Tibial artery (tissue), 4 donors: ENCODE measurements at regions not wholly inside any gene's neighbourhood (a gene's known extent, or its start where the extent isn't known, plus 50 kb on each side); places are given as distances from the start of the nearest gene placed in this dataset.

Source experiments
- DNase-seq, 2 donors: peaks; one replicate each; pipeline ENCODE4 v3.0.0-alpha.2; 2019
- H3K27ac ChIP-seq, 2 donors: fragments of 200-600 bp; sonication (generic) in 1 of 2; 1 replicate in 1 of 2; 2 replicates in 1 of 2; pipeline ENCODE4 v1.5.1; 2018 to 2019; ENCODE audit warnings: mild to moderate bottlenecking in 1 of 2
- H3K27me3 ChIP-seq, 2 donors: fragments of 200-600 bp; sonication (generic) in 1 of 2; one replicate each; pipeline versions ENCODE4 v1.5.1 to v1.6.0; 2016 to 2019
- H3K36me3 ChIP-seq, 3 donors: fragments of 200-600 bp; sonication (generic) in 2 of 3; one replicate each; pipeline ENCODE4 v1.5.1; 2016 to 2019; ENCODE audit warnings: mild to moderate bottlenecking in 2 of 3
- H3K4me1 ChIP-seq, 4 donors: fragments of 200-600 bp; sonication (generic) in 2 of 4; 1 replicate in 3 of 4; 2 replicates in 1 of 4; pipeline ENCODE4 v1.5.1; 2016 to 2019
- H3K4me3 ChIP-seq, 2 donors: fragments of 200-600 bp; sonication (generic) in 1 of 2; 1 replicate in 1 of 2; 2 replicates in 1 of 2; pipeline ENCODE4 v1.5.1; 2018 to 2019; ENCODE audit warnings: mild to moderate bottlenecking in 2 of 2
- H3K9me3 ChIP-seq, 3 donors: fragments of 200-600 bp; sonication (generic) in 1 of 3; one replicate each; pipeline ENCODE4 v1.5.1; 2016 to 2019
- intact Hi-C: fragments of 100-400 bp; cut with DNase I; formaldehyde crosslinking; loops from one replicate; pipeline ENCODE4 v1.15.0; 2023; ENCODE audit warnings: low total_unique reads
- TF ChIP-seq, protein P1 (sequence below), 2 experiments: fragments of 200-600 bp in 1 of 2; fragments of 450-650 bp in 1 of 2; IDR thresholded peaks; one replicate each; pipeline ENCODE4 v1.5.1; 2017 to 2019; ENCODE audit warnings: antibody characterized with exemption in 2 of 2, mild to moderate bottlenecking in 1 of 2, moderate library complexity in 1 of 2

DNA sequence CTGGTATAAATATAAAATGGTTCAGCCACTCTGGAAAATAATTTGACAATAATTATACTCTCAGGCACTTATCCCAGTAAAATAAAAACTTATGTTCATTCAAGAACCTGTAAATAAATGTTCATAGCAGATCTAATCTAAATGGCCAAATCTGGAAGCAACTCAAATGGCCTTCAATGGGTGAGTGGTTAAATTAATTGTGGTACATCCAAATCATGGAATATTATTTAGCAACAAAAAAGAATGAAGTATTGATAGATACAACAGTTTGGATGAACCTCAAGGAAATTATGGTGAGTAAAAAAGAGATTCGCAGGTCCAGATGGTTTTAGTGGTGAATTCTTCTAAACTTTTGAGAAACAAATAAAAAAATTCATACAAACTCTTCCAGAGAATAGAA is 287.0 kb upstream of the ZC3H12C start:
- DNase-seq = no peak

DNA sequence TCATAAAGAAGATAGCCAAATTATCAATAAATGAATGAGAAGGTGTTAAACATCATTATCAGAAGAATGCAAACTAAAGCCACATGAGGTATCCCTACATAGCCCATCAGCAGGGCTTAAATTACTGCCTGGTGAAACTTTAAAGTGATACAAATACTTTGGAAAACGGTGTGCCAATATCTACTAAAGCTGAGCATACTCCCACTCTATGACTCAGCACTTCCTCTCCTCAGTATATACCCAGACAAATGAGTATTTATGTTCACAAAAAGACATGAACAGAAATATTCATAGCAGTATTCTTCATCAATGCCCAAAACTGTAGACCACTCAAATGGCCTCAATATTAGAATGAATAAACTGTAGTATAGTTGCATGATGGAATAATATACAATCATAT is 284.6 kb upstream of the ZC3H12C start:
- Histone ChIP-seq H3K4me1 (no peaks in the 10 kb centered on the region), H3K27me3 (no peaks in the 10 kb centered on the region), H3K36me3 (no peaks in the 10 kb centered on the region), H3K27ac (no peak overlapping the region), H3K9me3 (no peaks in the 10 kb centered on the region), H3K4me3 (no peak overlapping the region)
- TF ChIP-seq, protein P1, sequence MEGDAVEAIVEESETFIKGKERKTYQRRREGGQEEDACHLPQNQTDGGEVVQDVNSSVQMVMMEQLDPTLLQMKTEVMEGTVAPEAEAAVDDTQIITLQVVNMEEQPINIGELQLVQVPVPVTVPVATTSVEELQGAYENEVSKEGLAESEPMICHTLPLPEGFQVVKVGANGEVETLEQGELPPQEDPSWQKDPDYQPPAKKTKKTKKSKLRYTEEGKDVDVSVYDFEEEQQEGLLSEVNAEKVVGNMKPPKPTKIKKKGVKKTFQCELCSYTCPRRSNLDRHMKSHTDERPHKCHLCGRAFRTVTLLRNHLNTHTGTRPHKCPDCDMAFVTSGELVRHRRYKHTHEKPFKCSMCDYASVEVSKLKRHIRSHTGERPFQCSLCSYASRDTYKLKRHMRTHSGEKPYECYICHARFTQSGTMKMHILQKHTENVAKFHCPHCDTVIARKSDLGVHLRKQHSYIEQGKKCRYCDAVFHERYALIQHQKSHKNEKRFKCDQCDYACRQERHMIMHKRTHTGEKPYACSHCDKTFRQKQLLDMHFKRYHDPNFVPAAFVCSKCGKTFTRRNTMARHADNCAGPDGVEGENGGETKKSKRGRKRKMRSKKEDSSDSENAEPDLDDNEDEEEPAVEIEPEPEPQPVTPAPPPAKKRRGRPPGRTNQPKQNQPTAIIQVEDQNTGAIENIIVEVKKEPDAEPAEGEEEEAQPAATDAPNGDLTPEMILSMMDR (IDR thresholded peaks at IDR 0.05) = no peak
- intact Hi-C loops = no loop called here
- DNase-seq = no peak

More for the DNA sequence above, 287.0 kb upstream of the ZC3H12C start:
- TF ChIP-seq, protein P1 (IDR thresholded peaks at IDR 0.05) = no peak
- Histone ChIP-seq H3K36me3 (no peaks in the 10 kb centered on the region), H3K4me3 (no peak overlapping the region), H3K9me3 (no peaks in the 10 kb centered on the region), H3K27me3 (no peaks in the 10 kb centered on the region), H3K27ac (no peak overlapping the region), H3K4me1 (no peaks in the 10 kb centered on the region)
- intact Hi-C loops = no loop called here

DNA sequence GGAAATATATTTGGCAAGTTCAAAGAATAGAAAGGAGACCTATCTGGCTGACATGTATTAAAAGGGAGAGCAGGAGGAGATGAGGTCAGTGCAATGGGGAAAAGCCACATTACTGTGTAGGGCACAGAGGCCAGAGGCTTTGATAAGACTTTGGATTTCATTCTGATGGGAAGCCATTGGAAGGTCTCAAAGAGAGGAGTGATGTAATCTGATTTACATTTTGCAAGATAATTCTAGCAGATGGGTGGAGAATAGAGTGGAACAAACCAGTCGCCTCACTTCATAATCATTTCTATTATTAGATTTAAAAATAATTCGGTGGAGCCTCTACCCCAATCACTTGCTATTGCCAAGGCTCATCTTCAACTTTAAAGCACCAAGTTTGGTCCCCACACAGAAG is 278.4 kb upstream of the ZC3H12C start:
- intact Hi-C loops = no loop called here
- Histone ChIP-seq H3K4me3 (no peak overlapping the region), H3K27me3 (no peaks in the 10 kb centered on the region), H3K9me3 (no peaks in the 10 kb centered on the region), H3K36me3 (no peaks in the 10 kb centered on the region), H3K27ac (no peak overlapping the region), H3K4me1 (no peaks in the 10 kb centered on the region)
- no peak for DNase-seq
- TF ChIP-seq, protein P1 (IDR thresholded peaks at IDR 0.05) = no peak

DNA sequence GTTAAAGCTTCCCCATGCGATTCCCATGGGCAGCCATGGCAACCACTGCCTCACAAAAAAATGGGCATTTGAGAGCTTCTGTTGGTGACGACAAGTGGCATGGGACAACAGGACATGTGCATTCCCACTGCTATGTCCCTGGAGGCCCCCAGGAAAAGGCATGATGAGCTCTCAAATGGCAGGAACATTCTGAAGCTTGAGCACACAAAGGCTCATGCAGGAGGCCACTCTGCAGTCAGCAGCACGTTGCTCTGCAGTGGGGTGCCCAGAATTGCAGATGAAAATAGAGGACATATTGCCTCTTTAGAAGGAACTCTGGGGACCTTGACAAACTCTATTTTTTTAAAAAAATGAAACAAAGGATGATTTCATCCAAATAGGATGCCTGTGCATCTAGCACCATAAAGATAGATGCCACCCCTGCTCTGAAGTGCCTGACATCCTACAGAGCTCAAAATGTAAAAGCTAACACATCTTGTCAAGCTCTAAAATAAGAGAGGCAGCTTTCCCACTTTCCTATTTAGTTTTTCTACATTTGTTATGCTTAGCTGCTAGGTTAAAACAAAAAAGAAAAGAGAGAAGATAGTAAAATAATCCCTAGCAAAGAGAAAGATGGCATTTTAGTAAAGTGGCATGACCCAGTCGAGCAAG is 277.6 kb upstream of the ZC3H12C start:
- no peaks in the 10 kb centered on the region for H3K4me1 ChIP-seq
- no peak overlapping the region for H3K4me3 ChIP-seq
- H3K27ac ChIP-seq = no peak overlapping the region
- TF ChIP-seq, protein P1 (IDR thresholded peaks at IDR 0.05) = no peak
- no peaks in the 10 kb centered on the region for H3K9me3 ChIP-seq
- intact Hi-C loops = no loop called here
- no peak for DNase-seq
- H3K27me3 ChIP-seq = no peaks in the 10 kb centered on the region
- H3K36me3 ChIP-seq = no peaks in the 10 kb centered on the region

DNA sequence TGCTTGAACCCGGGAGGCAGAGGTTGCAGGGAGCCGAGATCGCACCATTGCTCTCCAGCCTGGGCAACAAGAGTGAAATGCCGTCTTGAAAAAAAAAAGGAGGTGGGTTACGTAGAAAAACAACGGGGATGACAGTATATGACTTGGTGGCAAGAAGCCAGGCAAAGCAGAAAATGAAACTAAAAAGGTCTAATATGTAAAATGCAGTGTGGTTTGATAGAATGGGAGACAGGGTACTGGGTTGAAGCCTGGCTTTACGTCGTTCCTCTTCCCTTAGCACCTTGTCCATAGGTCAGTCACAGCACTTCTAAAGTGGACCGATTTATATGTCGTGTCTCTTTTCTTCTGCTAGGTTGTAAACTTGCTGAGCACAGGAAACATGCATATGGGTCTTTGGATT is 274.9 kb upstream of the ZC3H12C start:
- Histone ChIP-seq H3K36me3 (no peaks in the 10 kb centered on the region), H3K9me3 (no peaks in the 10 kb centered on the region), H3K27me3 (no peaks in the 10 kb centered on the region), H3K27ac (no peak overlapping the region), H3K4me3 (no peak overlapping the region), H3K4me1 (no peaks in the 10 kb centered on the region)
- intact Hi-C loops = no loop called here
- TF ChIP-seq, protein P1 (IDR thresholded peaks at IDR 0.05) = no peak
- no peak for DNase-seq

DNA sequence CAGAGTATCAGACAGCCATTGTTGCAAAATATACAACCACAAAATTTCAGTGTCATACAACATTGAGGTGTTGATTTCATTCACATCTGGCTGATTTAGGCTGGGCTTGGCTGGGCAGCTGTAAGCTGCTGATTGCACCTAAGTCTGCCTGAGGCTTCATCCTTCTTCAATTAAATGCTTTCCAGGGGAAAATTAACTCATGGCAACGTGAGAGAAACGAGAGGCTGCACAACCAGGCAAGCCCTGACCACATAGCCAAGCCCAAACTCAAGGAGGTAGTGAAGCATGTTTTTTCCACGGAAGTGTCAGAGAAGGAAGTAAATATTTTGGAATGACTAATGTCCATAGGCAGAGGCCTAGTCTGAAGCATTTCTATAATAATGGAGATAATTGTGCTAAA is 273.8 kb upstream of the ZC3H12C start:
- H3K4me3 ChIP-seq = no peak overlapping the region
- no peaks in the 10 kb centered on the region for H3K36me3 ChIP-seq
- H3K4me1 ChIP-seq = no peaks in the 10 kb centered on the region
- TF ChIP-seq, protein P1 (IDR thresholded peaks at IDR 0.05) = no peak
- no peak for DNase-seq
- no peaks in the 10 kb centered on the region for H3K27me3 ChIP-seq
- intact Hi-C loops = no loop called here
- H3K9me3 ChIP-seq = no peaks in the 10 kb centered on the region
- H3K27ac ChIP-seq = no peak overlapping the region
